ENCODE measurements at regions not wholly inside any gene's neighbourhood (a gene's known extent, or its start where the extent isn't known, plus 50 kb on each side); places are given as distances from the start of the nearest gene placed in this dataset.

GRCh38 chr21:17889171-17889570 lies 70.0 kb upstream of the C21orf91 start:
- no peak for DNase-seq

DNA sequence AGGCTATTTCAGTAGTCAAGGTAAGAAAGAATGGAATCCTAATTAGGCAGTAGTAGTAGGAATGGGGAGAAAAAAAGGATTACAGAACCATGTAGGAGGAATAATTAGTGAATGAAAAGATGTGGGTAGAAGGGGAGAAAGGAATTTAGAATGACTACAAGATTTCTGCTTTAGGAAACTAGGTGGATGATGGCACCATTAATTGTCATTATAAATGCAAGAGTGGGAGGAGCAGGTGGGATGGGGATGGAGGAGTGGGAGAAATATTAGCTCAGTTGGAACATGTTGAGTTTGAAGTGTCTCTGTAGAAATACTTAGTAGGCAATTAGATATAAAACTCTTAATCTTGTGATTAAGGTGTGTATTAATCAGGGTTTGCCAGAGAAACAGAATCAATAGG lies 50.0 kb upstream of the C21orf91 start:
- DNase-seq = no peak
